ENCODE measurements at regions not wholly inside any gene's neighbourhood (a gene's known extent, or its start where the extent isn't known, plus 50 kb on each side); places are given as distances from the start of the nearest gene placed in this dataset.

GRCh38 chr12:62986844-62987243 is 51.9 kb upstream of the PPM1H start:
- no peak for TF ChIP-seq EZH2 (IDR thresholded peaks at IDR 0.05; ENCODE audit: borderline replicate concordance, insufficient read depth, low read length, poor library complexity, severe bottlenecking)
- TF ChIP-seq CTCF (IDR thresholded peaks at IDR 0.05; ENCODE audit: poor library complexity, severe bottlenecking): no peak
- TF ChIP-seq REST (IDR thresholded peaks at IDR 0.05; ENCODE audit: borderline replicate concordance): no peak
- TF ChIP-seq RAD21 (conservative IDR thresholded peaks at IDR 0.05): no peak
- no peak for TF ChIP-seq POLR2AphosphoS5 (IDR thresholded peaks at IDR 0.05)
- TF ChIP-seq TAF1 (IDR thresholded peaks at IDR 0.05; ENCODE audit: low read depth): no peak
